HepG2 (cell line): ENCODE measurements at regions not wholly inside any gene's neighbourhood (a gene's known extent, or its start where the extent isn't known, plus 50 kb on each side); places are given as distances from the start of the nearest gene placed in this dataset.

Experiments used
- ZKSCAN5 ChIP-seq: sonication (generic); formaldehyde crosslinking; IDR thresholded peaks from 2 replicates; pipeline ENCODE4 v1.5.1; 2020; ENCODE audit warnings: mild to moderate bottlenecking, missing genetic modification reagents
- TF ChIP-seq, protein P1 (sequence below): sonication (generic); formaldehyde crosslinking; IDR thresholded peaks from 2 replicates; pipeline ENCODE4 v1.4.0; 2020; ENCODE audit warnings: missing genetic modification reagents, borderline replicate concordance
- TF ChIP-seq, protein P2 (sequence below): sonication (generic); formaldehyde crosslinking; IDR thresholded peaks from 2 replicates; pipeline ENCODE4; 2020; ENCODE audit warnings: missing genetic modification reagents, mild to moderate bottlenecking, borderline replicate concordance
- TF ChIP-seq, protein P3 (sequence below): sonication (generic); formaldehyde crosslinking; IDR thresholded peaks from 2 replicates; pipeline ENCODE4 v1.5.1; 2020; ENCODE audit warnings: missing genetic modification reagents, mild to moderate bottlenecking, borderline replicate concordance
- TF ChIP-seq, protein P4 (sequence below): sonication (generic); formaldehyde crosslinking; IDR thresholded peaks from 2 replicates; pipeline ENCODE4 v1.5.0; 2020; ENCODE audit warnings: mild to moderate bottlenecking, missing genetic modification reagents

DNA sequence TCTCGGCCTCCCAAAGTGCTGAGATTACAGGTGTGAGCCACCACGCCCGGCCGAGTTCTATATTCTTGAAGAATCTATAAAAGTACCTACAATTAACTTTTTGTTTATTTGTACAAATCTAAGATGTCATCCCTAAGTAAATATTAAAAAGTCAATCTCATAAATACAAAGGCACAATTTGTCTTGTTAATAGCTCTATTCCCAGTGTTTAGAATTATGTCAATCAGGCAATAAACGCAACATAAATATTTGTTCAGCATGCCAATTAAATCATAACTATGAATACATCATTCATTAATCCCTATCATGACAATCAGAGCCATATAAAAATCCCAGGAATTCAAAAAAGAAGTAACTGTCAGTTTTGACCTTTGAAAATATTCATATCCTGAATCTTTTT lies 68.9 kb upstream of the CDH18 start (continued):
- TF ChIP-seq, protein P1, sequence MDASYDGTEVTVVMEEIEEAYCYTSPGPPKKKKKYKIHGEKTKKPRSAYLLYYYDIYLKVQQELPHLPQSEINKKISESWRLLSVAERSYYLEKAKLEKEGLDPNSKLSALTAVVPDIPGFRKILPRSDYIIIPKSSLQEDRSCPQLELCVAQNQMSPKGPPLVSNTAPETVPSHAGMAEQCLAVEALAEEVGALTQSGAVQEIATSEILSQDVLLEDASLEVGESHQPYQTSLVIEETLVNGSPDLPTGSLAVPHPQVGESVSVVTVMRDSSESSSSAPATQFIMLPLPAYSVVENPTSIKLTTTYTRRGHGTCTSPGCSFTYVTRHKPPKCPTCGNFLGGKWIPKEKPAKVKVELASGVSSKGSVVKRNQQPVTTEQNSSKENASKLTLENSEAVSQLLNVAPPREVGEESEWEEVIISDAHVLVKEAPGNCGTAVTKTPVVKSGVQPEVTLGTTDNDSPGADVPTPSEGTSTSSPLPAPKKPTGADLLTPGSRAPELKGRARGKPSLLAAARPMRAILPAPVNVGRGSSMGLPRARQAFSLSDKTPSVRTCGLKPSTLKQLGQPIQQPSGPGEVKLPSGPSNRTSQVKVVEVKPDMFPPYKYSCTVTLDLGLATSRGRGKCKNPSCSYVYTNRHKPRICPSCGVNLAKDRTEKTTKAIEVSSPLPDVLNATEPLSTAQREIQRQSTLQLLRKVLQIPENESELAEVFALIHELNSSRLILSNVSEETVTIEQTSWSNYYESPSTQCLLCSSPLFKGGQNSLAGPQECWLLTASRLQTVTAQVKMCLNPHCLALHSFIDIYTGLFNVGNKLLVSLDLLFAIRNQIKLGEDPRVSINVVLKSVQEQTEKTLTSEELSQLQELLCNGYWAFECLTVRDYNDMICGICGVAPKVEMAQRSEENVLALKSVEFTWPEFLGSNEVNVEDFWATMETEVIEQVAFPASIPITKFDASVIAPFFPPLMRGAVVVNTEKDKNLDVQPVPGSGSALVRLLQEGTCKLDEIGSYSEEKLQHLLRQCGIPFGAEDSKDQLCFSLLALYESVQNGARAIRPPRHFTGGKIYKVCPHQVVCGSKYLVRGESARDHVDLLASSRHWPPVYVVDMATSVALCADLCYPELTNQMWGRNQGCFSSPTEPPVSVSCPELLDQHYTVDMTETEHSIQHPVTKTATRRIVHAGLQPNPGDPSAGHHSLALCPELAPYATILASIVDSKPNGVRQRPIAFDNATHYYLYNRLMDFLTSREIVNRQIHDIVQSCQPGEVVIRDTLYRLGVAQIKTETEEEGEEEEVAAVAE (CRISPR knock-in tag): no peak
- TF ChIP-seq, protein P2, sequence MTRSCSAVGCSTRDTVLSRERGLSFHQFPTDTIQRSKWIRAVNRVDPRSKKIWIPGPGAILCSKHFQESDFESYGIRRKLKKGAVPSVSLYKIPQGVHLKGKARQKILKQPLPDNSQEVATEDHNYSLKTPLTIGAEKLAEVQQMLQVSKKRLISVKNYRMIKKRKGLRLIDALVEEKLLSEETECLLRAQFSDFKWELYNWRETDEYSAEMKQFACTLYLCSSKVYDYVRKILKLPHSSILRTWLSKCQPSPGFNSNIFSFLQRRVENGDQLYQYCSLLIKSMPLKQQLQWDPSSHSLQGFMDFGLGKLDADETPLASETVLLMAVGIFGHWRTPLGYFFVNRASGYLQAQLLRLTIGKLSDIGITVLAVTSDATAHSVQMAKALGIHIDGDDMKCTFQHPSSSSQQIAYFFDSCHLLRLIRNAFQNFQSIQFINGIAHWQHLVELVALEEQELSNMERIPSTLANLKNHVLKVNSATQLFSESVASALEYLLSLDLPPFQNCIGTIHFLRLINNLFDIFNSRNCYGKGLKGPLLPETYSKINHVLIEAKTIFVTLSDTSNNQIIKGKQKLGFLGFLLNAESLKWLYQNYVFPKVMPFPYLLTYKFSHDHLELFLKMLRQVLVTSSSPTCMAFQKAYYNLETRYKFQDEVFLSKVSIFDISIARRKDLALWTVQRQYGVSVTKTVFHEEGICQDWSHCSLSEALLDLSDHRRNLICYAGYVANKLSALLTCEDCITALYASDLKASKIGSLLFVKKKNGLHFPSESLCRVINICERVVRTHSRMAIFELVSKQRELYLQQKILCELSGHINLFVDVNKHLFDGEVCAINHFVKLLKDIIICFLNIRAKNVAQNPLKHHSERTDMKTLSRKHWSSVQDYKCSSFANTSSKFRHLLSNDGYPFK (CRISPR knock-in tag): no peak
- TF ChIP-seq ZKSCAN5 (CRISPR knock-in tag): no peak
- TF ChIP-seq, protein P3, sequence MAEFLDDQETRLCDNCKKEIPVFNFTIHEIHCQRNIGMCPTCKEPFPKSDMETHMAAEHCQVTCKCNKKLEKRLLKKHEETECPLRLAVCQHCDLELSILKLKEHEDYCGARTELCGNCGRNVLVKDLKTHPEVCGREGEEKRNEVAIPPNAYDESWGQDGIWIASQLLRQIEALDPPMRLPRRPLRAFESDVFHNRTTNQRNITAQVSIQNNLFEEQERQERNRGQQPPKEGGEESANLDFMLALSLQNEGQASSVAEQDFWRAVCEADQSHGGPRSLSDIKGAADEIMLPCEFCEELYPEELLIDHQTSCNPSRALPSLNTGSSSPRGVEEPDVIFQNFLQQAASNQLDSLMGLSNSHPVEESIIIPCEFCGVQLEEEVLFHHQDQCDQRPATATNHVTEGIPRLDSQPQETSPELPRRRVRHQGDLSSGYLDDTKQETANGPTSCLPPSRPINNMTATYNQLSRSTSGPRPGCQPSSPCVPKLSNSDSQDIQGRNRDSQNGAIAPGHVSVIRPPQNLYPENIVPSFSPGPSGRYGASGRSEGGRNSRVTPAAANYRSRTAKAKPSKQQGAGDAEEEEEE: no peak
- TF ChIP-seq, protein P4, sequence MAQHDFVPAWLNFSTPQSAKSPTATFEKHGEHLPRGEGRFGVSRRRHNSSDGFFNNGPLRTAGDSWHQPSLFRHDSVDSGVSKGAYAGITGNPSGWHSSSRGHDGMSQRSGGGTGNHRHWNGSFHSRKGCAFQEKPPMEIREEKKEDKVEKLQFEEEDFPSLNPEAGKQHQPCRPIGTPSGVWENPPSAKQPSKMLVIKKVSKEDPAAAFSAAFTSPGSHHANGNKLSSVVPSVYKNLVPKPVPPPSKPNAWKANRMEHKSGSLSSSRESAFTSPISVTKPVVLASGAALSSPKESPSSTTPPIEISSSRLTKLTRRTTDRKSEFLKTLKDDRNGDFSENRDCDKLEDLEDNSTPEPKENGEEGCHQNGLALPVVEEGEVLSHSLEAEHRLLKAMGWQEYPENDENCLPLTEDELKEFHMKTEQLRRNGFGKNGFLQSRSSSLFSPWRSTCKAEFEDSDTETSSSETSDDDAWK (CRISPR knock-in tag): no peak
- TF ChIP-seq, all 625 proteins: peak for 0
